Activated CD4-positive, alpha-beta T cell treated with anti-CD3 and anti-CD28 coated beads, Interleukin-2, amount 10 ng/mL, durations not matched to agents 7 days and 5 days (primary cell): ENCODE measurements at regions not wholly inside any gene's neighbourhood (a gene's known extent, or its start where the extent isn't known, plus 50 kb on each side); places are given as distances from the start of the nearest gene placed in this dataset.
"Not testable (repeated sequence)": the region's sequence is repeated elsewhere in the genome, so short reads cannot be mapped to it uniquely, and the experiment has no call there.

Source experiments
- CTCF ChIA-PET: fragments of 350-600 bp; sonication (Branson Sonifier 250); formaldehyde crosslinking; loops from one replicate; lab custom pipeline; 2021; ENCODE audit warnings: antibody characterized with exemption; lab: Charles Lee
- POLR2A ChIA-PET: fragments of 350-600 bp; sonication (Branson Sonifier 250); formaldehyde crosslinking; loops from one replicate; lab custom pipeline; 2021; ENCODE audit warnings: antibody characterized with exemption; lab: Charles Lee
- DNase-seq: peaks from one replicate; pipeline ENCODE4 v3.0.0-alpha.2; 2020
- H3K27ac Mint-ChIP-seq: one replicate; pipeline ENCODE4 v1.8.0; 2021; ENCODE audit warnings: mild to moderate bottlenecking, moderate library complexity, mixed read lengths
- H3K27me3 Mint-ChIP-seq: one replicate; pipeline ENCODE4 v1.8.0; 2021; ENCODE audit warnings: mixed read lengths
- H3K36me3 Mint-ChIP-seq: one replicate; pipeline ENCODE4 v1.8.0; 2021; ENCODE audit warnings: low read depth, mixed read lengths
- H3K4me1 Mint-ChIP-seq: one replicate; pipeline ENCODE4 v1.8.0; 2021; ENCODE audit warnings: mixed read lengths
- H3K4me3 Mint-ChIP-seq: one replicate; pipeline ENCODE4 v1.8.0; 2021; ENCODE audit warnings: mild to moderate bottlenecking, moderate library complexity, mixed read lengths
- H3K9me3 Mint-ChIP-seq: one replicate; pipeline ENCODE4 v1.8.0; 2021; ENCODE audit warnings: mixed read lengths

DNA sequence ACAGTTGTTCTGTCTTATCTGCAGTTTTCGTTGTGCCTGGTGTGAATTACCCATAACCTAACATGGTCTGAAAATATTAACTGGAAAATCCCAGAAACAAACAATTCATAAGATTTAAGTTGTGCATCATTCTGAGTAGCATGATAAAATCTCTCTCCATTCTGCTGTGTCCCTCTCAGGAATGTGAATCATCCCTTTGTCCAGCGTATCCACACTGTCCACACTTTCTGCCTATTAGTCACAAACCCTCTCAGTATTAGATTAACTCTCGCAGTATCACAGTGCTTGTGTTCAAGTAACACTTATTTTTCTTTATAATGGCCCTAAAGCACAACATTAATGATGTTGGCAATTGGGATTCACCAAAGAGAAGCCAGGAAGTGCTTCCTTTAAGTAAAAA lies 203.2 kb downstream of the CGGBP1 start:
- ChIA-PET POLR2A (no interaction called here), CTCF (no interaction called here)
- no peak overlapping the region for H3K27ac Mint-ChIP-seq
- H3K4me1 Mint-ChIP-seq = no peaks in the 10 kb centered on the region
- H3K36me3 Mint-ChIP-seq = no peaks in the 10 kb centered on the region
- H3K9me3 Mint-ChIP-seq = no peaks in the 10 kb centered on the region
- H3K27me3 Mint-ChIP-seq = peaks cover 2% of the 10 kb centered on the region
- H3K4me3 Mint-ChIP-seq = no peak overlapping the region
- no peak for DNase-seq

DNA sequence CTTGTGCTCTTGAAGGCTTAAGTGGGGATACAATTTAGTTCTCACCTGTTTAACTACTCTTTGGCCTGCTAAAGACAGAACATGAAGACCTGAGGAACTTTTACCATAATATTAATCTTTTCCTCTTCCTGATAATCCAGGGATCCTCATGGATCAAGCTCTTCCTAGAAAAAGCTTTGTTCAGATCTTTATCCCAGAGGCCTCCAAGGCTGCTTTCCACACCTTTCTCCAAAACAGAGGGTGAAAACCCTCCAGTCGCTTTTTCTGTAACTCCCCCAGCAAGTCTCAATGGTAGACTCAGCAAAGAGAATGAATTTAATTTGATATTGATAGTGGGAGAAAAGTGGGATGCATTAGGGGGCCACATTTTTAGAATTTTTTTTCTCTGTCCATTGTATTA lies 203.6 kb downstream of the CGGBP1 start:
- ChIA-PET CTCF (no interaction called here), POLR2A (no interaction called here)
- no peak overlapping the region for H3K27ac Mint-ChIP-seq
- H3K36me3 Mint-ChIP-seq = no peaks in the 10 kb centered on the region
- no peak for DNase-seq
- no peak overlapping the region for H3K4me3 Mint-ChIP-seq
- no peaks in the 10 kb centered on the region for H3K4me1 Mint-ChIP-seq
- H3K9me3 Mint-ChIP-seq = no peaks in the 10 kb centered on the region
- H3K27me3 Mint-ChIP-seq = peaks cover 2% of the 10 kb centered on the region

DNA sequence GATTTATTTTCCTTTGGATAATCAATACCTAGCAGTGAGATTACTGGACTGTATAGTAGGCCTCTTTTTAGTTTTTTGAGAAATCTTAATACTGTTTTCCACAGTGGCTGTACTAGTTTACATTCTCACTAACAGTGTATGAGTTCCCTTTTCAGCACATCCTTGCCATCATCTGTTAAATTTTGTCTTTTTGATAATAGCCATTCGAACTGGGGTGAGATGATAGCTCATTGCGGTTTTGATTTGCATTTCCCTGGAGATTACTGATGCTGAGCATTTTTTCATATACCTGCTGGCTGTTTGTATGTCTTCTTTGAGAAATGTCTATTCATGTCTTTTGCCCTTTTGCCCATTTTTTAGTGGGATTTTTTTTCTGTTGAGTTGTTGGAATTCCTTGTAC lies 210.8 kb downstream of the CGGBP1 start:
- POLR2A ChIA-PET = no interaction called here
- CTCF ChIA-PET = no interaction called here
- H3K27ac Mint-ChIP-seq = no peak overlapping the region
- H3K27me3 Mint-ChIP-seq = no peaks in the 10 kb centered on the region
- no peak for DNase-seq
- H3K4me3 Mint-ChIP-seq = no peak overlapping the region
- H3K9me3 Mint-ChIP-seq = no peaks in the 10 kb centered on the region
- H3K36me3 Mint-ChIP-seq = no peaks in the 10 kb centered on the region
- no peaks in the 10 kb centered on the region for H3K4me1 Mint-ChIP-seq

DNA sequence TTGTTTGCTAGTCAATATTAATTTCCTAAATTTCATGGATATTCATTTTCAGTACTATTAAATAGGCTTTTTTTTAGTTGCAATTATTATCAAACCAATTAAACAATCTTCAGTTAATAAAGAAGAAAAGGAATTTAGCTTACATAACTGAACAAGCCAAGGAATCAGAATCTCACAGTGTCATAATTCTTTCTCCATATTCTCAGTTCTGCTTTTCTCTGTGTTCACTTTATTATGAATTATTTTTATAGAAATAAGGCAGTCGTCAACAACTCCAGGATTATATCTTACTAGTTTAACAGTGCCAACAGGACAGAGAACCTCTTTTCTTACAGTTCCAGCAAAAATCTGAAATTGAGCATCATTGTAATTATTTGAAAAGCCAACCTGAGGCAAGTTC lies 221.7 kb downstream of the CGGBP1 start:
- Mint-ChIP-seq H3K9me3 (peaks cover 2% of the 10 kb centered on the region), H3K4me1 (no peaks in the 10 kb centered on the region), H3K4me3 (no peak overlapping the region), H3K36me3 (no peaks in the 10 kb centered on the region), H3K27me3 (no peaks in the 10 kb centered on the region), H3K27ac (no peak overlapping the region)
- no peak for DNase-seq
- CTCF ChIA-PET = no interaction called here
- POLR2A ChIA-PET = no interaction called here

DNA sequence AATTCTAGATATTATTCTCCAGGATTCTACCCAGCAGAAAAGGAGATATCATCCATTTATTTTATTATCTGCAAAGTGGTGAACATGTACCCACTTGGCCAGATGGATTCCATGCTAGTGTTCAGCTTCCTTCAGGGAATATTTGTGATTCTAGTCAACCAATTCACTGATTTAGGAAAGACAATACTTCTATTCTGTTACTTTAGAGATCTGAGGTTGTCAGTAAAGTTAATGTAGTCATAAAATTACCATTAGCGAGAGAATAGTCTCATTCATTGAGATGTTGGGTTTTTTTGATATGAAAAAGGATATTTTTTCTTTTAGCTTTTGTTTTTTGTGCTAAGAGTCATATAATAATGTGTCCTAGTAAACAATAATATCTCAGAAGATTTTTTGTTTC lies 222.8 kb downstream of the CGGBP1 start:
- CTCF ChIA-PET = no interaction called here

DNA sequence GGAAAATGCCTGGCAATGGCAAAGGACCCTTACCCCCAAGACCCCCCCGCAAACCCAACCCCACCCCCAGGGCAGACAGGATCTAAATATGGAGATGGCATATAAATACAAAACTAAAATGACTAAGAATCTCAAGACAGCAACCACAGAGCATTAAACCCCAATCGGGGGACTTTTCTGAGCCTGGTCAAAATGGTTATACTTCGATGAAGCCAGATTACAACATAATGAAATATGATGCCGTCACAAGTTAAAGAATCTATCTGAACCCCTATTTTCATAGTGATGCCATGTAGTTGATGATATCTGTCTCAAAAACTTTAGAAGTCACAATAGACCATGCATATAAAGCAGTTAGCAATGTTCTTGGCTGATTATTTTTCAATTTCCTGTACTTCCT lies 223.6 kb downstream of the CGGBP1 start:
- H3K27me3 Mint-ChIP-seq = no peaks in the 10 kb centered on the region
- ChIA-PET POLR2A (no interaction called here), CTCF (no interaction called here)
- peaks cover 2% of the 10 kb centered on the region for H3K9me3 Mint-ChIP-seq
- H3K27ac Mint-ChIP-seq = no peak overlapping the region
- DNase-seq = no peak
- H3K36me3 Mint-ChIP-seq = no peaks in the 10 kb centered on the region
- H3K4me1 Mint-ChIP-seq = no peaks in the 10 kb centered on the region
- no peak overlapping the region for H3K4me3 Mint-ChIP-seq

More for the DNA sequence above, 222.8 kb downstream of the CGGBP1 start:
- Mint-ChIP-seq H3K27me3 (no peaks in the 10 kb centered on the region), H3K4me3 (no peak overlapping the region), H3K9me3 (peaks cover 2% of the 10 kb centered on the region), H3K4me1 (no peaks in the 10 kb centered on the region), H3K27ac (no peak overlapping the region), H3K36me3 (no peaks in the 10 kb centered on the region)
- POLR2A ChIA-PET = no interaction called here
- DNase-seq = no peak

DNA sequence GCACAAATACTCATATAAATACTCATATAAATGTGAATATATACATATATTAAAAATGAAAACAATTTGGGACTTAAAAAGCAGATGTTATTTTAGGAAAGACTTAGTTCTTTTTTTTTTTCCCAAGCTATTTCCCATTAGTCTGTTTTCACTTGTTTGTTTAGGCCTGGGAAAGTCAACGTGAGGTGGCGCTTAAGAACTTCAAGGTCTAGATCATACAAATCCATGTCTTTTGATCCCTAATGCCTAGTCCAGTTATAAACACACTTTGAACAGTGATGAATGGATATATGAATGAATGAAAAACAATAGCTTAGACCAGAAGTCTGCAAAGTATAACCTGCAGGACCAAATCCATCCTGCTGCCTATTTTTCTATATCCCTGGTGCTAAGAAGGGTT lies 224.5 kb downstream of the CGGBP1 start:
- no peaks in the 10 kb centered on the region for H3K9me3 Mint-ChIP-seq
- H3K36me3 Mint-ChIP-seq = no peaks in the 10 kb centered on the region
- H3K27me3 Mint-ChIP-seq = no peaks in the 10 kb centered on the region
- H3K27ac Mint-ChIP-seq = no peak overlapping the region
- H3K4me3 Mint-ChIP-seq = no peak overlapping the region
- DNase-seq = no peak
- POLR2A ChIA-PET = no interaction called here
- H3K4me1 Mint-ChIP-seq = no peaks in the 10 kb centered on the region
- CTCF ChIA-PET = no interaction called here

DNA sequence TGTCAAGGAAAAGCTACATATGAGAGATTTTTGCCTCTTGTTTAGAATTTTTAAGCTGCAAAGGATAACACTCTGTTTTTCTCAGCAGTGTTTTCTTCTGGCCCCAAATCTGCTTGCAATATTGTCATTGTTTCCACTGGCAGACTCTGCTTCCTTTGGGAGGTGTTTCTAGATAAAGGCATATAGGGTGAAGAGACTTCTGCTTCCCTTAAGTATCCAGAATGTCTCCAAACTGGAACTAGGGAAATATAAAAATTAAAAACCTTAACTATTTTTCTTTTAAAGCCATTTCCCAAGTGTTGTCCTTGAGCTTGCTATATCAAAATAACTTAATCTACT lies 225.8 kb downstream of the CGGBP1 start:
- Mint-ChIP-seq H3K9me3 (no peaks in the 10 kb centered on the region), H3K36me3 (no peaks in the 10 kb centered on the region), H3K27ac (no peak overlapping the region), H3K4me1 (no peaks in the 10 kb centered on the region), H3K4me3 (no peak overlapping the region), H3K27me3 (no peaks in the 10 kb centered on the region)
- CTCF ChIA-PET = interaction anchor here (0.6 kb wide), 1 partner anchor 19 kb away, joined by 4 read pairs; no protein-coding TSS in a partner anchor
- no peak for DNase-seq
- POLR2A ChIA-PET = no interaction called here

DNA sequence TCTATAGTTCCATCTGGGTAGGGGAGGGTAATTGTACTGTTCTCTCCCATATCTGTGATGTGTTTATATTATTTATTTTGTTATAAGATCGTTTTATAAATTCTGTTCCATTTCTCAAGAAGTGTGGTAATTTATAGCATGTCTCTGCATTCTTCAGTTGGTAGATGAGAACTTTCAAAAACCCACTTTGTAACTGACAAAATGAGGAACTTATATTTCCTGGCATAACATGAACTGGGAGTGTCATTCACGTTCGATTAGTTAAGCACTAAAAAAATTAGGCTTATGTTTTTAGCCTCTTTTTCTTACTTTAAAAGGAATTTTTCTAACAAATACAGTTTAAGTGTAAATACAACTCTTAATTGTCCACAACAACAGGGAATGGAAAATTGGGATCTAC lies 230.8 kb downstream of the CGGBP1 start:
- POLR2A ChIA-PET = no interaction called here
- H3K4me3 Mint-ChIP-seq = no peak overlapping the region

DNA sequence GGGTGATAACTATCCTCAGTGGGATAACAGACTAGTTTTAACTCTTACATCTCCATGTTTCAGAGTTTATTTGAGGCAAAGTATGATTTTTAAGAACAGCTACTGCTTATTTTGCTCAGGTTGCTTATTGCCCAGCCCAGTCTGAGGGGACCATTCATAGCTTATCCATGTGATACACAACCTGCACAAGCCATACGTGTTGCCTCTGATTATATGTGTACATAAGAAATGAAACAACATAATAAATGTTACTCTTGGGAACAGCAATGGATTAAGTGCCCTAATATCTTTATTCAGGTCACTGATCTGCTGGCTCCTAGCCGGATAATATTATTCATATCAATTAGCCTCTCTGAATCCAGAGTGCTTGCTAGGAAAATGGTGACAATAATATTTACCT lies 236.2 kb downstream of the CGGBP1 start:
- ChIA-PET POLR2A (no interaction called here), CTCF (no interaction called here)
- no peaks in the 10 kb centered on the region for H3K4me1 Mint-ChIP-seq
- H3K4me3 Mint-ChIP-seq = no peak overlapping the region
- H3K9me3 Mint-ChIP-seq = no peaks in the 10 kb centered on the region
- peaks cover 1% of the 10 kb centered on the region for H3K27me3 Mint-ChIP-seq
- H3K27ac Mint-ChIP-seq = no peak overlapping the region
- DNase-seq = no peak
- no peaks in the 10 kb centered on the region for H3K36me3 Mint-ChIP-seq

More for the DNA sequence above, 230.8 kb downstream of the CGGBP1 start:
- no peak for DNase-seq
- CTCF ChIA-PET = no interaction called here
- Mint-ChIP-seq H3K9me3 (no peaks in the 10 kb centered on the region), H3K27ac (no peak overlapping the region), H3K36me3 (no peaks in the 10 kb centered on the region), H3K4me1 (no peaks in the 10 kb centered on the region), H3K27me3 (peaks cover 1% of the 10 kb centered on the region)

DNA sequence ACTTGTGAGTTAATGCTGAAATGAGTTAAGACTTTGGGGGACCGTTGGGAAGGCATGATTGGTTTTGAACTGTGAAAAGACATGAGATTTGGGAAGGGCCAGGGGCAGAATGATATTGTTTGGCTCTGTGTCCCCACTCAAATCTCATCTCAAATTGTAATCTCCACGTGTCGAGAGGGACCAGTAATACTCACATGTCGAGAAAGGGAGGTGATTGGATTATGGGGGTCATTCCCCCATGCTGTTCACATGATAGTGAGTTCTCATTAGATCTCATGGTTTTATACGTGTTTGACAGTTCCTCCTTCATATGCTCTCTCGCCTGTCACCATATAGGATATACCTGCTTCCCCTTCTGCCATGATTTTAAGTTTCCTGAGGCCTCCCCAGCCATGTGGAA lies 245.3 kb downstream of the CGGBP1 start:
- POLR2A ChIA-PET, H3K9me3 Mint-ChIP-seq: not testable (repeated sequence)

DNA sequence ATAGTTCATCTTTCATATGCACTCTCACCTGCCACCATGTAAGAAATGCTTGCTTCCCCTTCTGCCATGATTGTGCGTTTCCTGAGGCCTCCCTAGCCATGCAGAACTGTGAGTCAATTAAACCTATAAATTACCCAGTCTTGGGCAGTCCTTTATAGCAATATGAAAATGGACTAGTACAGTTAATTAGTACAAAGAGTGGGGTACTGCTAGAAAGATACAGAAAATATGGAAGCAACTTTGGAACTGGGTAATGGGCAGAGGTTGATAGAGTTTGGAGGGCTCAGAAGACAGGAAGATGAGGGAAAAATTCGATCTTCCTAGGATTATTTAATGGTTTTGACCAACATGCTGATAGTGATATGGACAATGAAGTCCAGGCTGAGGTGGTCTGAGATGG lies 246.9 kb downstream of the CGGBP1 start:
- peaks cover 3% of the 10 kb centered on the region for H3K9me3 Mint-ChIP-seq
- H3K4me1 Mint-ChIP-seq = no peaks in the 10 kb centered on the region
- ChIA-PET CTCF (no interaction called here), POLR2A (no interaction called here)
- no peak overlapping the region for H3K4me3 Mint-ChIP-seq
- H3K36me3 Mint-ChIP-seq = no peaks in the 10 kb centered on the region
- DNase-seq = no peak
- H3K27ac Mint-ChIP-seq = no peak overlapping the region
- peaks cover 3% of the 10 kb centered on the region for H3K27me3 Mint-ChIP-seq

More for the DNA sequence above, 245.3 kb downstream of the CGGBP1 start:
- H3K27ac Mint-ChIP-seq, CTCF ChIA-PET, H3K27me3 Mint-ChIP-seq, H3K36me3 Mint-ChIP-seq, H3K4me1 Mint-ChIP-seq, DNase-seq, H3K4me3 Mint-ChIP-seq: not testable (repeated sequence)

DNA sequence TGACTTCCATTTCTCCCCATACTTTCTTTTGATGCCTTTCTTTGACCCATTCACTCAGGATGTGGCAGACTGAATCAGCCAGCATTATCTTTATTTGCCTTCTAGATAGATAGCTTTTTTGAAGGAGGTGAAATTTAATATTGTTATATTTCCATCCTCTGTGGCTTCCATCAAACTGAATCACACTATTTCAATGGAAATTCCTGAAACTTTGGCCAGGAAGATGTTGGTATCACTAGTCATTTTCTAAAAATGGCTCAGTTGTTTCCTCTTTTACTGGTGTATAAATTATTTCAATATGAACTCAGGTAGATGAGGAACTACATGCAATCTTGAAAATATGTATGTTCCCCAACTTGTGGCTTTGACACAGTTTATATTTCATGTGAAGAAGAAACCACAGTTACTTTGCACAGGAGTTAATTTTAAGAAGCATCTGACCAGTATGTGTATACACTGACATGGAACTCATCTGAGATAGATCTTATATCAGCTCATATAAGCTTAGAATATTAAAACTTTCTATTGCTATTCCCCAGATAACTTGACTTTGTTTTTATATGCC lies 248.3 kb downstream of the CGGBP1 start:
- Mint-ChIP-seq H3K4me3 (no peak overlapping the region), H3K9me3 (peaks cover 3% of the 10 kb centered on the region), H3K4me1 (peaks cover 1% of the 10 kb centered on the region), H3K36me3 (no peaks in the 10 kb centered on the region), H3K27me3 (peaks cover 3% of the 10 kb centered on the region), H3K27ac (no peak overlapping the region)
- CTCF ChIA-PET = no interaction called here
- no peak for DNase-seq
- POLR2A ChIA-PET = no interaction called here

DNA sequence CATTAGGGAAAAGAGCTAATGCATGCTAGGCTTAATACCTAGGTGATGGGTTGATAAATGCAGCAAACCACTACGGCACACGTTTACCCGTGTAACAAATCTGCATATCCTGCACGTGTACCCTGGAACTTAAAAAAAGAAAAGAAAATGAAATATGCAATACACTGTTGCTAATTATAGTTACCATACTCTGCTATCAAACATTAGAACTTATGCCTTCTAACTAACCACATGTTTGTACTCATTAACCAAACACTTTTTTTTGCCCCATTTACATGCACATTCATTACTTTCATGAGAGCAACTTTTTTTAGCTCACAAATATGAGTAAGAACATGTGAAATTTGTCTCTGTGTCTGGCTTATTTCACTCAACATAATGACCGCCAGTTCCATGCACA lies 253.1 kb downstream of the CGGBP1 start:
- DNase-seq = no peak
- ChIA-PET POLR2A (no interaction called here), CTCF (no interaction called here)
- peaks cover 1% of the 10 kb centered on the region for H3K4me1 Mint-ChIP-seq
- H3K4me3 Mint-ChIP-seq = no peak overlapping the region
- H3K27ac Mint-ChIP-seq = no peak overlapping the region
- H3K27me3 Mint-ChIP-seq = peaks cover 9% of the 10 kb centered on the region
- H3K9me3 Mint-ChIP-seq = no peaks in the 10 kb centered on the region
- no peaks in the 10 kb centered on the region for H3K36me3 Mint-ChIP-seq
